GM21447 (cell line): ENCODE measurements at regions not wholly inside any gene's neighbourhood (a gene's known extent, or its start where the extent isn't known, plus 50 kb on each side); places are given as distances from the start of the nearest gene placed in this dataset.

Source experiments
- ATAC-seq: cut with Tn5 transposase; IDR thresholded peaks from one replicate; pipeline ENCODE4 v1.9.1; 2021; ENCODE audit not compliant: unreplicated experiment

DNA sequence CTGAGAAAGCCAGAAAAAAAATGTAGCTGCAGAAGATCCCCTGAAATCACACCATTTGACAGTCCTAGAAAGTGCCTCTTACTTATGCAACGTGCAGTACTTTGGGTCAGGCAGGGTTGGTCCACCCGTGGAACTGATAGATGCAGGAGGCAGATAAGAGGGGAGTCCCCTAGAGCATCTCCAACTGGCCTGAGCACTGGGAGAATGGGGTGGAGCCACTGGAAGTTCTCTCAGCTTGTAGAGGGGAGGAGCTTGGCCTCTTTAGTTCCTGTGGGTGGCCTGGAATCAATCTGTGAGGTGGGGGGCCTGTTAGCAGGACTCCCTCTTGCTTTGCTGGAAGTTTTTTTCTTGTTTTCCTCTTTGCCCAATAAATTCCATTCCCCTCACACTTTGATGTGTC, 335.7 kb upstream of the NCAM2 start:
- ATAC-seq, result no peak

GRCh38 chr21:20667931-20668330, 330.3 kb upstream of the NCAM2 start:
- ATAC-seq, result no peak

- ATAC-seq, result no peak
These were observed 312.7 kb upstream of the NCAM2 start for GRCh38 chr21:20685475-20685874.

DNA sequence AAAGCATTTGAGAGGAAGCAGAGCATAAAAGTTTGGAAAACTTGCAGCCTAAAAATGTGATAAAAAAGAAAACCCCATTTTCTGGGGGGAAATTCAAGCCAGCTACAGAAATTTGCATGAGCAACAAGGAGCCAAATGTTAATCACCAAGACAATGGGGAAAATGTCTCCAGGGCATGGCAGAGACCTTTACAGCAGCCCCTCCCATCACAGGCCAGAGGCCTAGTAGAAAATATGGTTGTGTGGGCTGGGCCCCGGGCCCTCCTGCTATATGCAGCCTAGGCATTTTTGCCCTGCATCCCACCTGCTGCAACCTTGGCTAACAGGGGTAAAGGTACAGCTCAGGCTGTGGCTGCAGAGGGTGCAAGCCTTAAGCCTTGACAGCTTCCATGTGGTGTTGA, 299.6 kb upstream of the NCAM2 start:
- no peak for ATAC-seq

DNA sequence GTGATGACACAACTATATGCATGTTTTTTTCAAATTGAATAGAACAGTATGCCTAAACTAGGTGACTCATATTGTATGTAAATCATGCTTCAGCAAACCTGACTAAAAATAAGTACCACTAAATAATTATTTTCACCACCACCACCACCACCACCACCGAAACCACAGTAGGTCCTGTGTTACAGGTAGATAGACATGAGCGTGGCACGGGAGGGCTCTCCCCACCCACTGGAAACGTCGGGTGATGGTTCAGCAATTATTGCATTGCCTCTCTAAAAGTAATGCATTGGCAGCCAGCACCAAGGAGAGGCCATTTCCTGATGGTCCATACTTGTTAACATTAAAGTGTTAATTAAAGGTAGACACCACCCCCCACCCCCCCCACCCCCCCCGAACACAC, 297.0 kb upstream of the NCAM2 start:
- no peak for ATAC-seq

DNA sequence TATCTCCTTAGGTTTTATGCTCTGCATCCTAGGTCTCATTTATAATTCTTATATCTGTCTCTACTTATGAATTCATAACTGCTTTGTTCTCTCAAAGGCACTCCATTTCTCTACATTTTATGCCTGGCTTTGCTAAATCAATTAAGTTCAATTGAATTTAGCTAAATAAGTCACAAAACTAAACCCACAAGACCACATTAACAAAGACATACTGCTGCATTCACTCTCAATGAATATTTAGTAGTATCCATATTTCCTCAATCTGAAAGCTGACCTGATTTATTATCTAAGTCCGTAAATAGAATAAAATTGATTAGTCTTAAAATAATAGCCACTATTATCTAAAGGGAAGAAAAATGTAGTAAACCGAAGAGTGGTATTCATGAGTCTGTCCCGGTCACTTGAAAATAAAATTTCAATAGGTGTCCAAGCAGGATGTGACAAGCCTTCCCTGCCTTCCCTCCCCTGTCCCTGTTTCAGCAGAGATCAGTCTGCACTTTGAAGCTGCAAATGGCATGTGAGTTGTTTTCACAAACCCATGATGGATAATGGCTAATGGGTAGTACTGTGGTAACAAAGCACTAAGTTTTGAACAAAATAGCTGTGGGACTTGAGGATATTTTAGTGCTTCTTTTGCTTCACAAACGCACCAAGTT, 295.0 kb upstream of the NCAM2 start:
- no peak for ATAC-seq

- no peak for ATAC-seq
These were observed 277.6 kb upstream of the NCAM2 start for GRCh38 chr21:20720623-20721022.

DNA sequence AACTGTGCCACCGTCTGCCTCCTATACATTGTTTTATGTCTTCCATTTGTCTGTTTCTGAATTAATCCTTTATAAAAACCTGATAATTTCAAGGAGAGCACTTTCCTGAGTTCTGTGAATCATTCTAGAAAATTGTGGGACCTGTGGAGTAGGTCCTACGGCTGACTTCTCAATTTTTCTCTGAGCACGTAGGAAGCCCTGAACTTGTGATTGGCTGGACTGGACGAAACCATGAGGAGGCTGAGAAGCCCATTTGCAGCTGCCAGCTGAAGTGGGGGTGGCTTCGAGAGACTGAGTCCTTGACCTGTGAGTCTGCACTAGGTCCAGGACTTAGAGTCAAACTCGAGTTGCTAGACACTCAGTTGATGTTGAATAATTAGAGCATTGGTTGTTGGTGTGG, 277.1 kb upstream of the NCAM2 start:
- ATAC-seq, result no peak

DNA sequence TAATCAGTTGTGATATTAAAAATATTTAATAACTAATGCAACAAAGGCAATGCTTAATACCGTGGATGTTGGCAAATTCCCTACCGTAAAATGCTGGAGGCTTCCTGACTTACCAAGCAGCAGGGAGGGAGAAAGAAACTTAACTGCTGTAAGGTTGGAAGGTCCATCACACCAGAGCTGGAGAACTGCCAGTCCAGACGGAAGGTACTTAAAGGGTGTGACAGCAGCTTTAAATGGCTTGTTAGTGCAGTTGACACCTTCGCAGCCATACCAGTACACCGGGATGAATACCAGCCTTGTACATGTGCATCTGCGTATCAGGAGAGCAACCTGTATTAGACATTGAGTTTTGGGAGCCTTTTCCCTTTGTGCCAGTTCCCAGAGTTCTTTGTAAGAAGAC, 269.5 kb upstream of the NCAM2 start:
- ATAC-seq, result no peak

- no peak for ATAC-seq
These were observed 268.8 kb upstream of the NCAM2 start for GRCh38 chr21:20729376-20729775.

DNA sequence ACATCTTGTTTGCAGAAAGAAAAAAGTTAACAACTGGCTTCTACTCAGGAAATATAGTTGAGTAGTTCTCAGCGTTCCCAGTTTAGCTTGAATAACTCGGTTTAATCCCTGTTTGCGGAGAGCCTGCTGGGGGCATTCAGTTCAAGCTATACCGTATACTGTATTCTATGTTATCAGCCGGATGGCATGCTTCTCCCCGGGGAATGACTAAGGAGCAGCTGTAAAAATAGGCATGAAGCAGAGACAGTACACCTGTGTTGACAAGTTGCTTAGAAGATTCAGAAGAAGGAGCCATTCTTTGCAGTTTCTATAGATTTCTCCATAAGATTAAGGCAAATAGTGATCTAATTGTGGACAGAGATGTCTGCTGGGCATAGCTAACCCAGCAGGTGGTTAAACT, 267.8 kb upstream of the NCAM2 start:
- no peak for ATAC-seq

DNA sequence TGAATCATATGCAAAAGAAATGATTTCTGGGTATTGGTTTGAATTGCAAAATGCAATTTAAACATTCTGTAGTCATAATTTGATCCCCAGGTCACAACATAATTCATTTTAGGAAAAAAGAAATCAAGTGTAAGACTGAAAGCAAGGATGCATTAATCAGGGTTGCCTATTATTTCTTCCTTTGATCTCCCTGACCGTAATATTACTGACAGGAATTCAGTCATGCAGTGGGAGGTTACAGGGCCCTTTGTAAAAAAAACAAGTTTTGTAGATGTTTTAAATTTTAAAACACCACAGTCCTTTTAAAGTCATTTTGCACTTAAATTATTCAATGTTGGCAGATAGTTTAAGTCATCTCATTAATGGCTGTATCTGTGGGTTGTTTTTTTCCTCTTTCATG, 263.0 kb upstream of the NCAM2 start:
- no peak for ATAC-seq

DNA sequence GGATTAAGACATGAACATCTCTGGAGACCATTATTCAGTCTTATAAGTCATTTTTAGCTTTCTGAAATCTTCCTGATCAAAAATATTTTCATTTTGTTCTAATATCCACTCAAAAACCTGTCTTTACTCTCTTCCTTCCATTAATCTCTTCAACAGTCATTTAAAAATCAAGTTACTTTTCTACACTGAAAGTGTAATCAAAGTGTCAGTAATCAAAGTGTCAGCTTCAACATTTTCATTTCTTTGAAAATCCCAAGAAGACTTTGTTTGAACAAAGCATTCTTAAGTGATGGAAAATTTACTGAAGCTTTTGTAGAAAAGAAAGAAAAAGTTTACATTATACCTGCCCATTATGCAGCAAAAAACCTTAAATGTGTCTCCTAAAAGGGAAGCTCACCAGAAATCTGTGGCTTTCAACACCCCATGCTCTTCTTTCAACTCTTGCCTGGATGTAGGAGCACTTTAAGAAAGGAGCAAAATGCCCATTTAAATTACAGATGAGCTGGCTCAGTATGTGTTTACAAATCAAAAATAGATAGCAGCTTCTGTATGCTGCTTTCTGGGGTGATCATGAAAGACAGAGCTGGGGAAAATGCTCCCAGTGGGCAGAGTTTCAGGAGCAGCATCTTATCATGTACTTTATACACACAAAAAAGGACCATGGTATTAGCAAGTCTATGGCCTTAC, 260.8 kb upstream of the NCAM2 start:
- no peak for ATAC-seq

DNA sequence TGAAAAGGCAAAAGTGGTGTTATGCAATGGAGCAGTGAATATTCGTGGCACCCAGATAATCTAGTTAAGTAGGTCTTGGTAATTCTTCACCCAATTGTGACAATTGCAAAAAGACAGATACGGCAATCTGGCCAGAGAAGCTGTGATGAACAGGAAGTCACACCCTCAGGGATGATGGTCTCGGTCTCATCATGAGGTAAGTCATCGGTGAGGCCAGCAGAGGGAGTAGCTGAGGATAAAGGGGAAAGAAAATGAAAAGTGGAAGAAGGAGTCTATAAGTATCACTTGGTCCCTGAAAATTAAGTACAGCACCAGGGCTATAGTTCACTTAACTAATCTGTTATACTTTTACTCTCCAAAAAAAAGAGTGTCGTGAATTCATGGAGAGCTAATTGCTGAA, 258.8 kb upstream of the NCAM2 start:
- no peak for ATAC-seq

DNA sequence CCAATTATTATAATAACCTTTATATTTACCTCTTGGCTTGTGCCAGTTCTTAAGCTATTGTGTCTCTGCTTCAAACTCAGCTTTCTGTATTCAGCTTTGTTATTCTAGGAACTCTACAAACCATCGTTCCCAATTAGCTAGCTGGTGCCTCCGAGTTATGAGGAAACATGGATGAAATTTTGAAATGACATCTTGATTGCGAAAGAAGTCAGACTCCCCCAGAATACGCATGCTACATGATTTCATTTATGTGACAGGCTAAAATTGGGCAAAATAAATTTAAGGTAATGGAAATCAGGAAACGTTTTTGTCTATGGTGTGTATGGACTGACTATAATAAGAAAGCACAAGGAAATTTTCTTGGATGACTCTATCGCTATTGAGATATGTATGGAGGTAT, 256.8 kb upstream of the NCAM2 start:
- no peak for ATAC-seq

- no peak for ATAC-seq
These were observed 238.0 kb upstream of the NCAM2 start for GRCh38 chr21:20760221-20760620.

GRCh38 chr21:20774737-20775136, 223.5 kb upstream of the NCAM2 start:
- ATAC-seq, result no peak

- ATAC-seq, result no peak
These were observed 218.9 kb upstream of the NCAM2 start for GRCh38 chr21:20779321-20779720.

GRCh38 chr21:20783611-20784010, 214.6 kb upstream of the NCAM2 start:
- no peak for ATAC-seq

GRCh38 chr21:20789729-20790500, 208.3 kb upstream of the NCAM2 start:
- no peak for ATAC-seq

DNA sequence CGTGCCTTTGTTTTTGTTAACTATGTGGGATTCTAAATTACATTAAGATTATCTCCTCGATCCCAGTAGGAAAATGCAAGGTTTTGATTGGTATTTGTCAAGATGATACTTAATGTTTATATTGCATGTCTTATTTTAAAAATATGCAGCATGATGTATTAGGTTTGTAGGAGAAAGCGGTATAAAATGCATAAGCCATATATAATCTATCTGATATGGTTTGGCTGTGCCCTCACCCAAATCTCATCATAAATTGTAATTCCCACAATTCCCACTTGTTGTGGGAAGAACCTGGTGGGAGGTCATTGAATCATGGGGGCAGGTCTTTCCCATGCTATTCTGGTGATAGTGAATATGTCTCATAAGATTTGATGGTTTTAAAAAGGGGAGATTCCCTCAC, 198.1 kb upstream of the NCAM2 start:
- ATAC-seq, result no peak

DNA sequence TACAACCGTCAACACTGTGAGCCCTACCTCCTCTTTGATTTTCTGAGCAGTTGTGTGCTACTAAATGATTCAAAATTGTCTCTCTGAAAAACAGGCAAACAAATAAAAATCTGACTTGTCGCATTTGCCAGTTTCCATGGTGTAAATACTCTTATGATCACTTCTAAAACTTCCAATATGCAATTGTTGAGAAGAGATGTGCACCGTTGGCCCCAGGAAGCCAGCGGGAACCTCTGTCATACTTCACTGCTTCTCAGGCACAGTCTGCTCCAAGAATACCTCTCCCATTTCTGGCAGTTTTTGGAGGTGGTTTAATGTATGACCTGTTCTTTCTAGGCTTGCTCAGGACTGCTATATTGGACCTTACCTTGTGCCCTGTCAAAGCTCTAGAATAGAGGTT, 196.0 kb upstream of the NCAM2 start:
- ATAC-seq, result no peak
